Fibroblast of lung (primary cell): ENCODE measurements at regions not wholly inside any gene's neighbourhood (a gene's known extent, or its start where the extent isn't known, plus 50 kb on each side); places are given as distances from the start of the nearest gene placed in this dataset.

Experiments
- CTCF ChIP-seq, 2 donors: IDR thresholded peaks in 1 of 2; conservative IDR thresholded peaks in 1 of 2; 1 replicate in 1 of 2; 2 replicates in 1 of 2; pipeline ENCODE4 v1.5.1; 2011 to 2012; ENCODE audit warnings: low read length in 2 of 2, control low read depth in 1 of 2, inconsistent platforms in 1 of 2, low read depth in 1 of 2, mild to moderate bottlenecking in 1 of 2
- EZH2 ChIP-seq: IDR thresholded peaks from 2 replicates; pipeline ENCODE4 v1.5.1; 2012; ENCODE audit warnings: low read length, control low read depth, mild to moderate bottlenecking; ENCODE audit errors: missing control alignments

DNA sequence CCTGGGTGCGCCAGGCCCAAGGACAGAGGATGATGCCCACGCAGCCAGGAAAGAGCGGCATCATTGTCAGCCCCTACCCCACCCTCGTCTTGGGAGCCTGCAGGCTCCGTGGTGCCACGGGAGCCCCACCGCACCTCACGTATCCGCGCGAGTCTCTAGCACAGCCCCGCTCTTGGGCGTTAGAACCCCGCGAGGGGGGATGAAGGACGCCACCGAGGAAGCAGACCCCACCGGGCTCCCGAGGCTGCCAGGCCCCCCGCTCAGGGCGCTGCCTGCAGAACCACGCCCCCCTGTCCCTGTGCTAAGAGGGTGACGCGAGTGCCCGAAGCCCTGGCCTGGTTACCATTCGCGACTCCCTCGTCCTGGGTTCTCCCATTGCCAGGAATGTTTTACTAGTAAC is 52.3 kb upstream of the MS4A8 start:
- TF ChIP-seq CTCF (conservative IDR thresholded peaks at IDR 0.05 in 1 of 2, IDR thresholded peaks at IDR 0.05 in 1 of 2; ENCODE audit: low read depth in 1 of 2, low read length in 2 of 2), result no peak
- TF ChIP-seq EZH2, result no peak
